ENCODE measurements at regions not wholly inside any gene's neighbourhood (a gene's known extent, or its start where the extent isn't known, plus 50 kb on each side); places are given as distances from the start of the nearest gene placed in this dataset.

GRCh38 chr18:1976484-1976883, 594.8 kb downstream of the METTL4 start:
- H3K27ac Mint-ChIP-seq = no peak overlapping the region
- no peaks in the 10 kb centered on the region for H3K27me3 ChIP-seq (ENCODE audit: insufficient read depth, low read length)
- H3K36me3 ChIP-seq (ENCODE audit: insufficient read depth, low read length) = no peaks in the 10 kb centered on the region
- POLR2A ChIA-PET (ENCODE audit: partially characterized antibody) = no interaction called here
- no peaks in the 10 kb centered on the region for H3K9me3 ChIP-seq (ENCODE audit: control insufficient read depth in 1 of 2, low read length in 2 of 2)
- H3K27me3 Mint-ChIP-seq = no peaks in the 10 kb centered on the region
- intact Hi-C loops (cut with micrococcal nuclease) = no loop called here
- H3K4me3 ChIP-seq (ENCODE audit: low read length in 2 of 2) = no peak overlapping the region
- CTCF ChIA-PET (ENCODE audit: partially characterized antibody) = no interaction called here
- H3K4me3 Mint-ChIP-seq = no peak overlapping the region
- H3K36me3 Mint-ChIP-seq = no peaks in the 10 kb centered on the region
- no peak for DNase-seq
- H3K27ac ChIP-seq (ENCODE audit: low read depth, low read length) = no peak overlapping the region
- H3K4me1 Mint-ChIP-seq = no peaks in the 10 kb centered on the region
- peaks cover 0 to 17% (median 9%) of the 10 kb centered on the region in 8 donors for H3K9me3 Mint-ChIP-seq
- H3K4me1 ChIP-seq (ENCODE audit: insufficient read depth, low read length) = no peaks in the 10 kb centered on the region

GRCh38 chr18:1982056-1982455, 589.2 kb downstream of the METTL4 start:
- no peaks in the 10 kb centered on the region for H3K36me3 Mint-ChIP-seq
- H3K4me1 Mint-ChIP-seq = no peaks in the 10 kb centered on the region
- no peaks in the 10 kb centered on the region for H3K4me1 ChIP-seq (ENCODE audit: insufficient read depth, low read length)
- no peaks in the 10 kb centered on the region for H3K36me3 ChIP-seq (ENCODE audit: insufficient read depth, low read length)
- no peak overlapping the region for H3K4me3 ChIP-seq (ENCODE audit: low read length in 2 of 2)
- CTCF ChIA-PET (ENCODE audit: partially characterized antibody) = no interaction called here
- H3K27me3 ChIP-seq (ENCODE audit: insufficient read depth, low read length) = no peaks in the 10 kb centered on the region
- no peaks in the 10 kb centered on the region for H3K27me3 Mint-ChIP-seq
- no peak overlapping the region for H3K27ac Mint-ChIP-seq
- no peak for DNase-seq
- intact Hi-C loops (cut with micrococcal nuclease) = no loop called here
- POLR2A ChIA-PET (ENCODE audit: partially characterized antibody) = no interaction called here
- no peak overlapping the region for H3K27ac ChIP-seq (ENCODE audit: low read depth, low read length)
- no peak overlapping the region for H3K4me3 Mint-ChIP-seq
- H3K9me3 ChIP-seq (ENCODE audit: control insufficient read depth in 1 of 2, low read length in 2 of 2) = no peaks in the 10 kb centered on the region
- H3K9me3 Mint-ChIP-seq = peaks cover 2 to 17% (median 9%) of the 10 kb centered on the region in 8 donors

- no peaks in the 10 kb centered on the region for H3K4me1 ChIP-seq (ENCODE audit: insufficient read depth, low read length)
- H3K36me3 Mint-ChIP-seq = no peaks in the 10 kb centered on the region
- H3K27ac Mint-ChIP-seq = no peak overlapping the region
- CTCF ChIA-PET (ENCODE audit: partially characterized antibody) = no interaction called here
- H3K4me3 ChIP-seq (ENCODE audit: low read length in 2 of 2) = no peak overlapping the region
- H3K36me3 ChIP-seq (ENCODE audit: insufficient read depth, low read length) = no peaks in the 10 kb centered on the region
- H3K27me3 ChIP-seq (ENCODE audit: insufficient read depth, low read length) = no peaks in the 10 kb centered on the region
- DNase-seq = no peak
- no peak overlapping the region for H3K4me3 Mint-ChIP-seq
- H3K9me3 ChIP-seq (ENCODE audit: control insufficient read depth in 1 of 2, low read length in 2 of 2) = no peaks in the 10 kb centered on the region
- H3K27me3 Mint-ChIP-seq = no peaks in the 10 kb centered on the region
- H3K4me1 Mint-ChIP-seq = no peaks in the 10 kb centered on the region
- intact Hi-C loops (cut with micrococcal nuclease) = no loop called here
- no peak overlapping the region for H3K27ac ChIP-seq (ENCODE audit: low read depth, low read length)
- H3K9me3 Mint-ChIP-seq = peaks cover 0 to 17% (median 8%) of the 10 kb centered on the region in 8 donors
- POLR2A ChIA-PET (ENCODE audit: partially characterized antibody) = no interaction called here
Measured at GRCh38 chr18:1983746-1984515, 587.4 kb downstream of the METTL4 start.

GRCh38 chr18:1993866-1994265, 577.4 kb downstream of the METTL4 start:
- intact Hi-C loops (cut with micrococcal nuclease) = no loop called here
- no peaks in the 10 kb centered on the region for H3K27me3 Mint-ChIP-seq
- Histone ChIP-seq H3K4me3 (ENCODE audit: low read length in 2 of 2) (no peak overlapping the region), H3K4me1 (ENCODE audit: insufficient read depth, low read length) (no peaks in the 10 kb centered on the region), H3K27me3 (ENCODE audit: insufficient read depth, low read length) (no peaks in the 10 kb centered on the region), H3K27ac (ENCODE audit: low read depth, low read length) (no peak overlapping the region), H3K9me3 (ENCODE audit: control insufficient read depth in 1 of 2, low read length in 2 of 2) (no peaks in the 10 kb centered on the region), H3K36me3 (ENCODE audit: insufficient read depth, low read length) (no peaks in the 10 kb centered on the region)
- no peak overlapping the region for H3K4me3 Mint-ChIP-seq
- H3K27ac Mint-ChIP-seq = no peak overlapping the region
- no peaks in the 10 kb centered on the region for H3K4me1 Mint-ChIP-seq
- CTCF ChIA-PET (ENCODE audit: partially characterized antibody) = no interaction called here
- peaks cover 0 to 1% (median 0%) of the 10 kb centered on the region in 8 donors for H3K9me3 Mint-ChIP-seq
- no peak for DNase-seq
- POLR2A ChIA-PET (ENCODE audit: partially characterized antibody) = no interaction called here
- H3K36me3 Mint-ChIP-seq = no peaks in the 10 kb centered on the region

- CTCF ChIA-PET (ENCODE audit: partially characterized antibody) = no interaction called here
- H3K27me3 ChIP-seq (ENCODE audit: insufficient read depth, low read length) = no peaks in the 10 kb centered on the region
- H3K9me3 ChIP-seq (ENCODE audit: control insufficient read depth in 1 of 2, low read length in 2 of 2) = no peaks in the 10 kb centered on the region
- peaks cover 0 to 4% (median 0%) of the 10 kb centered on the region in 8 donors for H3K9me3 Mint-ChIP-seq
- no peak overlapping the region for H3K4me3 ChIP-seq (ENCODE audit: low read length in 2 of 2)
- no peak overlapping the region for H3K27ac ChIP-seq (ENCODE audit: low read depth, low read length)
- no peak for DNase-seq
- intact Hi-C loops (cut with micrococcal nuclease) = no loop called here
- H3K36me3 ChIP-seq (ENCODE audit: insufficient read depth, low read length) = no peaks in the 10 kb centered on the region
- H3K27me3 Mint-ChIP-seq = no peaks in the 10 kb centered on the region
- H3K4me1 ChIP-seq (ENCODE audit: insufficient read depth, low read length) = no peaks in the 10 kb centered on the region
- H3K27ac Mint-ChIP-seq = no peak overlapping the region
- POLR2A ChIA-PET (ENCODE audit: partially characterized antibody) = no interaction called here
- no peak overlapping the region for H3K4me3 Mint-ChIP-seq
- H3K4me1 Mint-ChIP-seq = no peaks in the 10 kb centered on the region
- no peaks in the 10 kb centered on the region for H3K36me3 Mint-ChIP-seq
Measured at GRCh38 chr18:1994471-1994870, 576.8 kb downstream of the METTL4 start.

- Mint-ChIP-seq H3K4me1 (no peaks in the 10 kb centered on the region), H3K27me3 (no peaks in the 10 kb centered on the region)
Measured at GRCh38 chr18:1995041-1995612, 576.2 kb downstream of the METTL4 start.

GRCh38 chr18:1998121-1998520, 573.2 kb downstream of the METTL4 start:
- Histone ChIP-seq H3K9me3 (ENCODE audit: control insufficient read depth in 1 of 2, low read length in 2 of 2) (no peaks in the 10 kb centered on the region), H3K4me3 (ENCODE audit: low read length in 2 of 2) (no peak overlapping the region), H3K27ac (ENCODE audit: low read depth, low read length) (no peak overlapping the region), H3K4me1 (ENCODE audit: insufficient read depth, low read length) (no peaks in the 10 kb centered on the region), H3K27me3 (ENCODE audit: insufficient read depth, low read length) (no peaks in the 10 kb centered on the region), H3K36me3 (ENCODE audit: insufficient read depth, low read length) (no peaks in the 10 kb centered on the region)
- Mint-ChIP-seq H3K9me3 (peaks cover 0 to 5% (median 0%) of the 10 kb centered on the region in 8 donors), H3K27ac (no peak overlapping the region), H3K4me1 (no peaks in the 10 kb centered on the region), H3K4me3 (no peak overlapping the region), H3K36me3 (no peaks in the 10 kb centered on the region), H3K27me3 (no peaks in the 10 kb centered on the region)
- ChIA-PET CTCF (ENCODE audit: partially characterized antibody) (no interaction called here), POLR2A (ENCODE audit: partially characterized antibody) (no interaction called here)
- intact Hi-C loops (cut with micrococcal nuclease) = no loop called here
- DNase-seq = no peak

More at GRCh38 chr18:1995041-1995612, 576.2 kb downstream of the METTL4 start:
- Histone ChIP-seq H3K36me3 (ENCODE audit: insufficient read depth, low read length) (no peaks in the 10 kb centered on the region), H3K27me3 (ENCODE audit: insufficient read depth, low read length) (no peaks in the 10 kb centered on the region), H3K4me3 (ENCODE audit: low read length in 2 of 2) (no peak overlapping the region), H3K27ac (ENCODE audit: low read depth, low read length) (no peak overlapping the region), H3K4me1 (ENCODE audit: insufficient read depth, low read length) (no peaks in the 10 kb centered on the region), H3K9me3 (ENCODE audit: control insufficient read depth in 1 of 2, low read length in 2 of 2) (no peaks in the 10 kb centered on the region)
- Mint-ChIP-seq H3K4me3 (no peak overlapping the region), H3K27ac (no peak overlapping the region), H3K36me3 (no peaks in the 10 kb centered on the region), H3K9me3 (peaks cover 0 to 5% (median 0%) of the 10 kb centered on the region in 8 donors)
- ChIA-PET CTCF (ENCODE audit: partially characterized antibody) (no interaction called here), POLR2A (ENCODE audit: partially characterized antibody) (no interaction called here)
- no peak for DNase-seq
- intact Hi-C loops (cut with micrococcal nuclease) = no loop called here
